HFF-Myc (cell line): ENCODE measurements at regions not wholly inside any gene's neighbourhood (a gene's known extent, or its start where the extent isn't known, plus 50 kb on each side); places are given as distances from the start of the nearest gene placed in this dataset.
"Not testable (repeated sequence)": the region's sequence is repeated elsewhere in the genome, so short reads cannot be mapped to it uniquely, and the experiment has no call there.

Experiments used
- DNase-seq: peaks from one replicate; pipeline ENCODE4 v3.0.0-alpha.2; 2011; ENCODE audit warnings: low read depth; ENCODE audit errors: extremely low read depth
- H3K4me3 ChIP-seq: replicated peaks from 2 replicates; pipeline ENCODE4 v1.5.1; 2011; ENCODE audit warnings: low read depth, mild to moderate bottlenecking, control low read depth, low read length
- CTCF ChIP-seq: IDR thresholded peaks from 2 replicates; pipeline ENCODE4 v1.5.1; 2012; ENCODE audit warnings: mild to moderate bottlenecking, low read depth, low read length, control low read depth; ENCODE audit errors: missing control alignments

- no peak for DNase-seq
- no peak for TF ChIP-seq CTCF
- H3K4me3 ChIP-seq, result no peak overlapping the region
Measured at GRCh38 chr15:96197721-96198120, 132.8 kb upstream of the NR2F2 start.

DNA sequence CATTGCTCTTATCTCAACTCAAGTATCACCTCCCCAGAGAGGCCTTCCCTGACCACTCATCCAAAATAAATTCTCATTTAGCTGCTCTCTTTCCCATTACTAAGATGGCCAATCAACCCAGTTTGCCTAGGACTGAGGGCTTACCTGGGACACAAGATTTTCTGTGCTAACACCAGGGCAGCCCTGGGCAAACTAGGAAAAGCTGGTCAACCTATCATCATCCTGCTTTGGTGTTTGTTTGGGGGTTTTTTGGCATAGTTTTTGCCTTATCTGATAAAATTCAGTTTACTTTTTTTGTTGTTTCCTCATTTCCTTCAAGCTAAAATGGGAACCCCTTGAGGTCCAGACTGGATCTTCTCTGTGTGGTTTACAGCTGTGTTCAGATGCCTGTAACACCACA lies 131.4 kb upstream of the NR2F2 start:
- no peak for TF ChIP-seq CTCF

DNA sequence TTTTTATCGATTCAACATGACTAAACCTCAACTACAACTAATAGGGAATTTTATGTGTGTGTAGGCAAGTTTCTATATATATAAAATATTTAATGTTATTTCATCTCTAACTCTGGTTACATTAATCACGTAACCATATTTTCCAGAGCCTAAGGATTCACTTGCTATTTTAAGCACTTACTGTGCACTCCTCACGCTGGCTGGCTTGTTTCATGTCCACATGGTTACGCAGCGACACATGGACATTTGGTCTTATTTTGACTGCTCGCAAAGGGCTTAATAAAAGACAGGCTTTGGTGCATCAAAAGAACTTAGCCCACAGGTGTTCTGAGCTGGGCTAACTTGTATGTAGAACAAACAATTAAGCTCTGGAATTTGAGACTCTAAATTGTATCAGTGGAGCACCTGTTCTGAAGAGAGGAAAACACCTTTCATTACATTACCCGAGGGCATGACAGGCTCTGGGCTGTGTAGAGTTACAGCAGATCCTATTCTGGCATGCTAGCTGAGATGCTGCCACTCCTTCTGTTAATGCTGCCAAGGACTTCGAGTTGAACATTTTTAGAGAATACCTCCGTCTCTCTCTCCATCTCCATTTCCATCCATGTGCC lies 130.0 kb upstream of the NR2F2 start:
- no peak for TF ChIP-seq CTCF
- no peak overlapping the region for H3K4me3 ChIP-seq
- no peak for DNase-seq

More for the DNA sequence above, 131.4 kb upstream of the NR2F2 start:
- no peak for DNase-seq
- no peak overlapping the region for H3K4me3 ChIP-seq

DNA sequence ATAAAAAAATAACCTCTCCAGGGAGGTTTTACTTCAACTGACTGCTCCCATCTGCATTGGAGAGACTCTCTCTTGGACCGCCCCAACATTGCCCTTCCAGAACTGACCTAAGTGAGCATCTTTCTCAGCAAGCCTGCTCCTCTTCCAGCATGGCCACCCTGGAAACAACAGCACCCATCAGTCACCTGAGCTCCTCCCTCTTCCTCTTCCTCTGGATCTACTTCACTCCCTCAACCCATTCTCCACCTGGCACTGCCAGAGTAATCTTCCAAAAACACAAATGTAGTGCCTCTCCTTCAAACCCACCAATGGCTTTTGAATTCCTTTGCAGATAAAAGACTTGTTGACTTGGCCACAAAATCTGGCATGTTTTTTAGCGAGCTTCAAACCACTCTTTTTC lies 128.8 kb upstream of the NR2F2 start:
- no peak overlapping the region for H3K4me3 ChIP-seq
- no peak for DNase-seq
- no peak for TF ChIP-seq CTCF

- not testable (repeated sequence) for H3K4me3 ChIP-seq
Measured at GRCh38 chr15:96205588-96205987, 124.9 kb upstream of the NR2F2 start.

GRCh38 chr15:96207377-96208006 lies 123.0 kb upstream of the NR2F2 start:
- DNase-seq, result no peak
- H3K4me3 ChIP-seq, result no peak overlapping the region
- no peak for TF ChIP-seq CTCF

More at GRCh38 chr15:96205588-96205987, 124.9 kb upstream of the NR2F2 start:
- not testable (repeated sequence) for DNase-seq

GRCh38 chr15:96209285-96209735 lies 121.2 kb upstream of the NR2F2 start:
- no peak for DNase-seq
- H3K4me3 ChIP-seq, result no peak overlapping the region
- TF ChIP-seq CTCF, result no peak
